CD14-positive monocyte (primary cell): ENCODE measurements at regions not wholly inside any gene's neighbourhood (a gene's known extent, or its start where the extent isn't known, plus 50 kb on each side); places are given as distances from the start of the nearest gene placed in this dataset.

ENCODE experiments used
- DNase-seq, 3 donors: peaks; one replicate each; pipeline ENCODE4 v3.0.0-alpha.2; 2011 to 2022
- H2AFZ ChIP-seq: 2 replicates; pipeline ENCODE4 v1.6.0; 2012; ENCODE audit warnings: mild to moderate bottlenecking, low read depth, low read length, inconsistent platforms; ENCODE audit not compliant: insufficient read depth, poor library complexity, severe bottlenecking
- H3K27ac ChIP-seq, 2 donors: 1 replicate in 1 of 2; 2 replicates in 1 of 2; pipeline ENCODE4 v1.5.1; 2012 to 2013; ENCODE audit warnings: low read length in 2 of 2, control low read depth in 1 of 2, inconsistent platforms in 1 of 2, low read depth in 1 of 2, mild to moderate bottlenecking in 1 of 2
- H3K27me3 ChIP-seq, 2 donors: one replicate each; pipeline versions ENCODE4 v1.6.0 to v1.6.1; 2011 to 2013; ENCODE audit warnings: low read length in 2 of 2; ENCODE audit not compliant: control insufficient read depth in 2 of 2, insufficient read depth in 2 of 2
- H3K36me3 ChIP-seq, 2 donors: replicated peaks in 1 of 2; 1 replicate in 1 of 2; 2 replicates in 1 of 2; pipeline versions ENCODE4 v1.5.1 to v1.6.1; 2012 to 2013; ENCODE audit warnings: low read length in 2 of 2, control low read depth in 1 of 2, inconsistent platforms in 1 of 2, mild to moderate bottlenecking in 1 of 2; ENCODE audit not compliant: insufficient read depth in 2 of 2, control insufficient read depth in 1 of 2
- H3K4me1 ChIP-seq, 2 donors: 1 replicate in 1 of 2; 2 replicates in 1 of 2; pipeline versions ENCODE4 v1.5.1 to v1.6.1; 2012 to 2013; ENCODE audit warnings: low read length in 2 of 2, control low read depth in 1 of 2, inconsistent platforms in 1 of 2, mild to moderate bottlenecking in 1 of 2, moderate library complexity in 1 of 2; ENCODE audit not compliant: insufficient read depth in 2 of 2, control insufficient read depth in 1 of 2
- H3K4me2 ChIP-seq: replicated peaks from 2 replicates; pipeline ENCODE3; 2012; ENCODE audit warnings: low read length, moderate library complexity, mild to moderate bottlenecking; ENCODE audit not compliant: poor library complexity, severe bottlenecking; ENCODE audit errors: extremely low read depth
- H3K4me3 ChIP-seq, 3 experiments: fragments of 200-600 bp in 1 of 3; sonication (generic) in 1 of 3; replicated peaks in 1 of 3; 1 replicate in 2 of 3; 2 replicates in 1 of 3; pipeline ENCODE4 v1.5.1; 2011 to 2013; ENCODE audit warnings: low read length in 3 of 3, mild to moderate bottlenecking in 3 of 3, control low read depth in 2 of 3, low read depth in 2 of 3, inconsistent platforms in 1 of 3, moderate library complexity in 1 of 3
- H3K79me2 ChIP-seq: 2 replicates; pipeline ENCODE4 v1.6.0; 2012; ENCODE audit warnings: mild to moderate bottlenecking, control low read depth, inconsistent platforms, low read length, moderate library complexity; ENCODE audit not compliant: insufficient read depth
- H3K9ac ChIP-seq: 2 replicates; pipeline ENCODE4 v1.6.0; 2017; ENCODE audit warnings: low read length, mild to moderate bottlenecking; ENCODE audit not compliant: insufficient read depth, poor library complexity, severe bottlenecking
- H3K9me3 ChIP-seq, 2 donors: replicated peaks in 1 of 2; 1 replicate in 1 of 2; 2 replicates in 1 of 2; pipeline versions ENCODE4 v1.5.1 to v1.6.1; 2012 to 2013; ENCODE audit warnings: low read length in 2 of 2, control low read depth in 1 of 2; ENCODE audit not compliant: control insufficient read depth in 1 of 2, insufficient read depth in 1 of 2
- H4K20me1 ChIP-seq: 2 replicates; pipeline ENCODE4 v1.6.0; 2012; ENCODE audit warnings: mild to moderate bottlenecking, low read length, control low read depth, moderate library complexity; ENCODE audit not compliant: insufficient read depth
- H3K27ac Mint-ChIP-seq, 7 donors: one replicate each; pipeline ENCODE4 v1.8.0; 2020; ENCODE audit warnings: mild to moderate bottlenecking in 7 of 7, mixed read lengths in 7 of 7, moderate library complexity in 6 of 7, inconsistent platforms in 2 of 7
- H3K27me3 Mint-ChIP-seq, 3 donors: one replicate each; pipeline ENCODE4 v1.8.0; 2021 to 2022; ENCODE audit warnings: low read depth in 3 of 3, mild to moderate bottlenecking in 3 of 3, mixed read lengths in 3 of 3, moderate library complexity in 3 of 3, inconsistent platforms in 1 of 3
- H3K36me3 Mint-ChIP-seq, 2 donors: one replicate each; pipeline ENCODE4 v1.8.0; 2020; ENCODE audit warnings: mixed read lengths in 2 of 2, inconsistent platforms in 1 of 2, mild to moderate bottlenecking in 1 of 2
- H3K4me1 Mint-ChIP-seq: one replicate; pipeline ENCODE4 v1.8.0; 2020; ENCODE audit warnings: mild to moderate bottlenecking, mixed read lengths
- H3K4me3 Mint-ChIP-seq, 2 donors: one replicate each; pipeline ENCODE4 v1.8.0; 2020; ENCODE audit warnings: mild to moderate bottlenecking in 2 of 2, mixed read lengths in 2 of 2, moderate library complexity in 1 of 2
- H3K9me3 Mint-ChIP-seq, 7 donors: one replicate each; pipeline ENCODE4 v1.8.0; 2020 to 2022; ENCODE audit warnings: mixed read lengths in 7 of 7, mild to moderate bottlenecking in 6 of 7, moderate library complexity in 6 of 7, inconsistent platforms in 2 of 7
- WGBS: methylation state at CpG from one replicate; pipeline ENCODE4 v1.1.5; 2013; ENCODE audit warnings: missing lambda C conversion rate; ENCODE audit not compliant: insufficient coverage; 5-methylcytosine and 5-hydroxymethylcytosine counted together
- intact Hi-C, 2 donors: fragments of 100-400 bp; cut with micrococcal nuclease; formaldehyde crosslinking; loops; one replicate each; pipeline versions ENCODE4 v1.15.0 to v1.15.1; 2023
- TF ChIP-seq, protein P1 (sequence below): fragments of 200-600 bp; IDR thresholded peaks from one replicate; pipeline ENCODE4 v1.8.0; 2022; ENCODE audit warnings: antibody characterized with exemption, mild to moderate bottlenecking

GRCh38 chr2:215797676-215798075 lies 215.7 kb downstream of the MREG start:
- Mint-ChIP-seq H3K9me3 (peaks cover 0 to 3% (median 0%) of the 10 kb centered on the region in 7 donors), H3K4me3 (no peak overlapping the region), H3K27me3 (peaks cover 0 to 3% (median 1%) of the 10 kb centered on the region in 3 donors), H3K4me1 (peaks cover 42% of the 10 kb centered on the region), H3K27ac (no peak overlapping the region), H3K36me3 (peaks cover 0 to 2% of the 10 kb centered on the region in 2 donors)
- Histone ChIP-seq H3K4me2 (no peak overlapping the region), H4K20me1 (no peaks in the 10 kb centered on the region), H3K27me3 (no peaks in the 10 kb centered on the region), H3K4me1 (peaks cover 43 to 45% of the 10 kb centered on the region in 2 donors), H3K9me3 (no peaks in the 10 kb centered on the region), H3K79me2 (no peaks in the 10 kb centered on the region), H3K9ac (no peak overlapping the region), H2AFZ (no peak overlapping the region), H3K27ac (no peak overlapping the region), H3K36me3 (no peaks in the 10 kb centered on the region), H3K4me3 (no peak overlapping the region)
- intact Hi-C loops, result no loop called here
- 100% methylated on average over 2 of the region's 2 CpGs for WGBS
- no peak for DNase-seq
- TF ChIP-seq, protein P1, sequence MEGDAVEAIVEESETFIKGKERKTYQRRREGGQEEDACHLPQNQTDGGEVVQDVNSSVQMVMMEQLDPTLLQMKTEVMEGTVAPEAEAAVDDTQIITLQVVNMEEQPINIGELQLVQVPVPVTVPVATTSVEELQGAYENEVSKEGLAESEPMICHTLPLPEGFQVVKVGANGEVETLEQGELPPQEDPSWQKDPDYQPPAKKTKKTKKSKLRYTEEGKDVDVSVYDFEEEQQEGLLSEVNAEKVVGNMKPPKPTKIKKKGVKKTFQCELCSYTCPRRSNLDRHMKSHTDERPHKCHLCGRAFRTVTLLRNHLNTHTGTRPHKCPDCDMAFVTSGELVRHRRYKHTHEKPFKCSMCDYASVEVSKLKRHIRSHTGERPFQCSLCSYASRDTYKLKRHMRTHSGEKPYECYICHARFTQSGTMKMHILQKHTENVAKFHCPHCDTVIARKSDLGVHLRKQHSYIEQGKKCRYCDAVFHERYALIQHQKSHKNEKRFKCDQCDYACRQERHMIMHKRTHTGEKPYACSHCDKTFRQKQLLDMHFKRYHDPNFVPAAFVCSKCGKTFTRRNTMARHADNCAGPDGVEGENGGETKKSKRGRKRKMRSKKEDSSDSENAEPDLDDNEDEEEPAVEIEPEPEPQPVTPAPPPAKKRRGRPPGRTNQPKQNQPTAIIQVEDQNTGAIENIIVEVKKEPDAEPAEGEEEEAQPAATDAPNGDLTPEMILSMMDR, result no peak

- Histone ChIP-seq H3K4me3 (no peak overlapping the region), H3K36me3 (no peaks in the 10 kb centered on the region), H3K27ac (peak overlapping the region in 1 of 2 donors; percentile 4), H3K4me1 (peaks cover 51 to 57% of the 10 kb centered on the region in 2 donors), H2AFZ (no peak overlapping the region), H3K79me2 (no peaks in the 10 kb centered on the region), H3K27me3 (no peaks in the 10 kb centered on the region), H3K9ac (no peak overlapping the region), H3K9me3 (no peaks in the 10 kb centered on the region), H4K20me1 (no peaks in the 10 kb centered on the region), H3K4me2 (no peak overlapping the region)
- peaks cover 0 to 2% of the 10 kb centered on the region in 2 donors for H3K36me3 Mint-ChIP-seq
- TF ChIP-seq, protein P1, result no peak
- 0% methylated on average over 2 of the region's 4 CpGs for WGBS
- no peak overlapping the region for H3K4me3 Mint-ChIP-seq
- peaks cover 0 to 3% (median 0%) of the 10 kb centered on the region in 7 donors for H3K9me3 Mint-ChIP-seq
- peak overlapping the region; percentile 6 to 91 (median 82) for H3K27ac Mint-ChIP-seq
- H3K4me1 Mint-ChIP-seq, result peaks cover 49% of the 10 kb centered on the region
- intact Hi-C loops, result no loop called here
- peaks cover 0 to 3% (median 1%) of the 10 kb centered on the region in 3 donors for H3K27me3 Mint-ChIP-seq
- peak; percentile 49 to 69 (median 49) for DNase-seq
These were observed 217.1 kb downstream of the MREG start for GRCh38 chr2:215796140-215796855.
